GM23338 (cell line): ENCODE measurements at regions not wholly inside any gene's neighbourhood (a gene's known extent, or its start where the extent isn't known, plus 50 kb on each side); places are given as distances from the start of the nearest gene placed in this dataset.

Source experiments
- ATAC-seq: fragments of 200-7000 bp; cut with Tn5 transposase; 3 replicates; pipeline ENCODE4 v1.9.1; 2020
- DNase-seq: peaks from one replicate; pipeline ENCODE4 v3.0.0-alpha.2; 2015; ENCODE audit warnings: low spot score
- H2AFZ ChIP-seq: fragments of 200-600 bp; sonication (generic); 2 replicates; pipeline ENCODE4 v1.8.0; 2016; ENCODE audit warnings: antibody characterized with exemption, mild to moderate bottlenecking, moderate library complexity
- H3F3A ChIP-seq: fragments of 200-600 bp; sonication (generic); replicated peaks from 2 replicates; pipeline ENCODE4 v1.8.0; 2017; ENCODE audit warnings: antibody characterized with exemption, mixed run types, low read depth
- H3K27ac ChIP-seq: fragments of 200-600 bp; sonication (generic); 2 replicates; pipeline ENCODE4 v1.6.1; 2016; ENCODE audit warnings: low read depth
- H3K27me3 ChIP-seq: fragments of 200-600 bp; sonication (generic); 2 replicates; pipeline ENCODE4 v1.8.0; 2016; ENCODE audit warnings: mild to moderate bottlenecking, mixed run types, moderate library complexity; ENCODE audit not compliant: insufficient read depth
- H3K36me3 ChIP-seq: fragments of 200-600 bp; sonication (generic); 2 replicates; pipeline ENCODE4 v1.8.0; 2016; ENCODE audit warnings: mild to moderate bottlenecking; ENCODE audit not compliant: insufficient read depth
- H3K4me1 ChIP-seq: fragments of 200-600 bp; sonication (generic); 2 replicates; pipeline ENCODE4 v1.8.0; 2016; ENCODE audit warnings: mild to moderate bottlenecking, moderate library complexity; ENCODE audit not compliant: insufficient read depth
- H3K4me2 ChIP-seq: fragments of 200-600 bp; sonication (generic); 2 replicates; pipeline ENCODE4 v1.7.1; 2017; ENCODE audit warnings: mixed run types
- H3K4me3 ChIP-seq: fragments of 200-600 bp; sonication (generic); 2 replicates; pipeline ENCODE4 v1.6.1; 2016; ENCODE audit warnings: mixed run types
- H3K79me2 ChIP-seq: fragments of 200-600 bp; sonication (generic); replicated peaks from 2 replicates; pipeline ENCODE4 v1.8.0; 2017; ENCODE audit warnings: mild to moderate bottlenecking; ENCODE audit not compliant: insufficient read depth
- H3K9me2 ChIP-seq: fragments of 200-600 bp; sonication (generic); 2 replicates; pipeline ENCODE4 v1.8.0; 2017; ENCODE audit not compliant: insufficient read depth
- H4K20me1 ChIP-seq: fragments of 200-600 bp; sonication (generic); replicated peaks from 2 replicates; pipeline ENCODE4 v1.8.0; 2017; ENCODE audit warnings: mild to moderate bottlenecking; ENCODE audit not compliant: insufficient read depth
- H3K27ac Mint-ChIP-seq: 2 replicates; pipeline ENCODE4 v1.8.0; 2020; ENCODE audit warnings: inconsistent platforms, mild to moderate bottlenecking, moderate library complexity, mixed read lengths
- H3K27me3 Mint-ChIP-seq: 3 replicates; pipeline ENCODE4 v1.8.0; 2022; ENCODE audit warnings: low read depth, mild to moderate bottlenecking, moderate library complexity, mixed read lengths, inconsistent platforms; ENCODE audit not compliant: insufficient read depth, poor library complexity
- H3K36me3 Mint-ChIP-seq: 3 replicates; pipeline ENCODE4 v1.8.0; 2021; ENCODE audit warnings: low read depth, mild to moderate bottlenecking, inconsistent platforms, moderate library complexity, mixed read lengths
- H3K4me1 Mint-ChIP-seq: 3 replicates; pipeline ENCODE4 v1.8.0; 2020; ENCODE audit warnings: mild to moderate bottlenecking, inconsistent platforms, mixed read lengths
- H3K4me3 Mint-ChIP-seq: 3 replicates; pipeline ENCODE4 v1.8.0; 2021; ENCODE audit warnings: moderate library complexity, mild to moderate bottlenecking, inconsistent platforms, mixed read lengths
- H3K9me3 Mint-ChIP-seq: 3 replicates; pipeline ENCODE4 v1.8.0; 2020; ENCODE audit warnings: moderate library complexity, mild to moderate bottlenecking, inconsistent platforms, mixed read lengths
- CTCF ChIP-seq, 2 experiments: fragments of 200-600 bp in 1 of 2; sonication (generic) in 1 of 2; conservative IDR thresholded peaks; 2 replicates each; pipeline versions ENCODE4 v1.5.1 to v1.6.1; 2016 to 2017; ENCODE audit warnings: antibody characterized with exemption in 2 of 2, low read depth in 2 of 2, mild to moderate bottlenecking in 2 of 2, moderate library complexity in 1 of 2
- JUNB ChIP-seq: IDR thresholded peaks from one replicate; pipeline ENCODE4 v1.6.1; 2016; ENCODE audit warnings: antibody characterized with exemption; ENCODE audit not compliant: unreplicated experiment
- POLR2AphosphoS5 ChIP-seq: IDR thresholded peaks from 2 replicates; pipeline ENCODE4 v1.6.1; 2016; ENCODE audit warnings: antibody characterized with exemption, low read depth
- ZNF331 ChIP-seq: fragments of 250-450 bp; sonication (Bioruptor Pico); IDR thresholded peaks from 2 replicates; pipeline ENCODE4 v1.5.0; 2020; ENCODE audit warnings: low read depth, mild to moderate bottlenecking, moderate library complexity
- ZNF462 ChIP-seq: fragments of 250-450 bp; sonication (Bioruptor Pico); IDR thresholded peaks from 2 replicates; pipeline ENCODE4 v1.5.0; 2020; ENCODE audit warnings: mild to moderate bottlenecking, moderate library complexity

GRCh38 chr5:125408448-125409233 is 662.2 kb upstream of the ZNF608 start (continued):
- TF ChIP-seq ZNF462 (CRISPR knock-in tag) (no peak), ZNF331 (CRISPR knock-in tag) (no peak), JUNB (no peak)

- Histone ChIP-seq H3K79me2 (no peaks in the 10 kb centered on the region), H3K9me2 (peaks cover 2% of the 10 kb centered on the region; the same call in 1 of the 2 replicates), H3F3A (no peaks in the 10 kb centered on the region), H3K36me3 (no peaks in the 10 kb centered on the region), H3K4me1 (peaks cover 52% of the 10 kb centered on the region), H2AFZ (peak overlapping the region; percentile 88; the same call in 1 of the 2 replicates), H3K27ac (no peak overlapping the region), H3K27me3 (no peaks in the 10 kb centered on the region), H3K4me3 (no peak overlapping the region), H4K20me1 (no peaks in the 10 kb centered on the region), H3K4me2 (peak overlapping the region; percentile 5; the same call in 1 of the 2 replicates)
- peaks cover 12% of the 10 kb centered on the region; the same call in 2 of the 3 replicates for H3K36me3 Mint-ChIP-seq
- H3K4me3 Mint-ChIP-seq: no peak overlapping the region
- peak overlapping the region; percentile 21 for H3K27ac Mint-ChIP-seq
- ATAC-seq (no peak), DNase-seq (no peak)
- peaks cover 59% of the 10 kb centered on the region for H3K4me1 Mint-ChIP-seq
- peaks cover 4% of the 10 kb centered on the region; the same call in 2 of the 3 replicates for H3K9me3 Mint-ChIP-seq
- H3K27me3 Mint-ChIP-seq: no peaks in the 10 kb centered on the region
- TF ChIP-seq ZNF462 (CRISPR knock-in tag) (no peak), POLR2AphosphoS5 (no peak), CTCF (conservative IDR thresholded peaks at IDR 0.05; ENCODE audit: low read depth in 2 of 2) (no peak)
These were observed 662.9 kb upstream of the ZNF608 start for GRCh38 chr5:125409234-125409860.
